ENCODE measurements at regions not wholly inside any gene's neighbourhood (a gene's known extent, or its start where the extent isn't known, plus 50 kb on each side); places are given as distances from the start of the nearest gene placed in this dataset.

DNA sequence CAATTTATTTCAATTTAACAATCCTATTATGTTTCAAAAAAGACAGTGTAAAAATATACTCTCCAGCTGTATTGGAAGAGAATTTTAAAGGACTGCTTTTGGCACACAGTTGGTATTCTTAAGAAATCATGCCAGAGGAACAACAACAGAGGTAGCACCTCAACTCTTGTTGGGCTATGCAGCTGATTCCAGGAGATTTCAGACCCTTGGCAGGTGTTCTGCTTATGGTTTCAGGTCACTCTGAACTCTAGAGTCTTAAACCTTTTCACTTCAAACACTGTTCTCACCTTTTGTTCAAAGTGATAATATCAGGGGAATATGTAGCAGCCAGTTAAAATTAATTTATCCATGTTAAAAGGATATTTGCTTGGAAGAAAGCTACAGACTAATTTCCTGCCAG lies 160.1 kb downstream of the PFKFB3 start:
- no peak overlapping the region for H3K9ac ChIP-seq (replicated peaks; ENCODE audit: extremely low read depth, insufficient read depth, low read length)
- no peak overlapping the region for H3K27ac ChIP-seq (ENCODE audit: insufficient read depth, low read depth, low read length)
- no peaks in the 10 kb centered on the region for H3K4me1 ChIP-seq (ENCODE audit: control insufficient read depth, extremely low read depth, insufficient read depth, low read length)
- H3K4me3 ChIP-seq (replicated peaks in 1 of 3; ENCODE audit: insufficient read depth in 1 of 3, low read depth in 1 of 3, low read length in 3 of 3) = no peak overlapping the region
- CTCF ChIA-PET = interaction anchor here (1.3 kb wide), 1 partner anchor 39 kb away, joined by 3 read pairs; no protein-coding TSS in a partner anchor
- H3K36me3 ChIP-seq (ENCODE audit: control insufficient read depth in 2 of 2, extremely low read depth in 1 of 2, insufficient read depth in 2 of 2, low read length in 2 of 2) = no peaks in the 10 kb centered on the region
- H3K9me3 ChIP-seq (replicated peaks; ENCODE audit: control insufficient read depth, insufficient read depth, low read length) = no peaks in the 10 kb centered on the region
- FAIRE-seq (no peak), DNase-seq (ENCODE audit: low read depth, low spot score) (no peak)
- POLR2A ChIA-PET = no interaction called here
- dilution Hi-C loops (cut with MboI; ENCODE audit: extremely low pct_ligation_motif_present, low sequenced_read_pairs) = no loop called here
- H2AFZ ChIP-seq (ENCODE audit: low read depth, low read length) = no peak overlapping the region
- no peaks in the 10 kb centered on the region for H3K9me1 ChIP-seq (replicated peaks; ENCODE audit: control insufficient read depth, extremely low read depth, insufficient read depth, low read length)
- no peaks in the 10 kb centered on the region for H3K79me2 ChIP-seq (ENCODE audit: control insufficient read depth, insufficient read depth, low read length)
- intact Hi-C loops (cut with micrococcal nuclease) = no loop called here
- no peak overlapping the region for H3K4me2 ChIP-seq (ENCODE audit: insufficient read depth, low read length)
- TF ChIP-seq, protein P1, sequence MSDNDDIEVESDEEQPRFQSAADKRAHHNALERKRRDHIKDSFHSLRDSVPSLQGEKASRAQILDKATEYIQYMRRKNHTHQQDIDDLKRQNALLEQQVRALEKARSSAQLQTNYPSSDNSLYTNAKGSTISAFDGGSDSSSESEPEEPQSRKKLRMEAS (IDR thresholded peaks at IDR 0.05; ENCODE audit: insufficient read depth, insufficient read length) = no peak
- no peak for TF ChIP-seq JUN (IDR thresholded peaks at IDR 0.05; ENCODE audit: borderline replicate concordance, insufficient read depth, insufficient read length, low read depth)
- TF ChIP-seq MYC (IDR thresholded peaks at IDR 0.05; ENCODE audit: low read depth, low read length) = no peak
- no peak for TF ChIP-seq EZH2 (IDR thresholded peaks at IDR 0.05; ENCODE audit: borderline replicate concordance, low read depth, low read length, severe bottlenecking)
- TF ChIP-seq GATA2 (IDR thresholded peaks at IDR 0.05; ENCODE audit: insufficient read depth, insufficient read length, low read depth, low read length) = no peak
- no peak for TF ChIP-seq POLR2A (IDR thresholded peaks at IDR 0.05; ENCODE audit: low read depth, low read length)
- TF ChIP-seq, protein P2, sequence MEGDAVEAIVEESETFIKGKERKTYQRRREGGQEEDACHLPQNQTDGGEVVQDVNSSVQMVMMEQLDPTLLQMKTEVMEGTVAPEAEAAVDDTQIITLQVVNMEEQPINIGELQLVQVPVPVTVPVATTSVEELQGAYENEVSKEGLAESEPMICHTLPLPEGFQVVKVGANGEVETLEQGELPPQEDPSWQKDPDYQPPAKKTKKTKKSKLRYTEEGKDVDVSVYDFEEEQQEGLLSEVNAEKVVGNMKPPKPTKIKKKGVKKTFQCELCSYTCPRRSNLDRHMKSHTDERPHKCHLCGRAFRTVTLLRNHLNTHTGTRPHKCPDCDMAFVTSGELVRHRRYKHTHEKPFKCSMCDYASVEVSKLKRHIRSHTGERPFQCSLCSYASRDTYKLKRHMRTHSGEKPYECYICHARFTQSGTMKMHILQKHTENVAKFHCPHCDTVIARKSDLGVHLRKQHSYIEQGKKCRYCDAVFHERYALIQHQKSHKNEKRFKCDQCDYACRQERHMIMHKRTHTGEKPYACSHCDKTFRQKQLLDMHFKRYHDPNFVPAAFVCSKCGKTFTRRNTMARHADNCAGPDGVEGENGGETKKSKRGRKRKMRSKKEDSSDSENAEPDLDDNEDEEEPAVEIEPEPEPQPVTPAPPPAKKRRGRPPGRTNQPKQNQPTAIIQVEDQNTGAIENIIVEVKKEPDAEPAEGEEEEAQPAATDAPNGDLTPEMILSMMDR (IDR thresholded peaks at IDR 0.05; ENCODE audit: extremely low read depth in 1 of 2, insufficient read depth in 1 of 2, low read depth in 1 of 2, low read length in 2 of 2) = no peak
- no peak for TF ChIP-seq POLR2AphosphoS5 (IDR thresholded peaks at IDR 0.05; ENCODE audit: insufficient read depth, low read depth, low read length)
- TF ChIP-seq FOS (IDR thresholded peaks at IDR 0.05; ENCODE audit: borderline replicate concordance, insufficient read depth, low read length) = no peak
- no peaks in the 10 kb centered on the region for H4K20me1 ChIP-seq (replicated peaks; ENCODE audit: control insufficient read depth, extremely low read depth, insufficient read depth, low read length)
- H3K27me3 ChIP-seq (ENCODE audit: control insufficient read depth in 2 of 2, insufficient read depth in 2 of 2, low read length in 2 of 2) = peaks cover 0 to 8% of the 10 kb centered on the region in 2 experiments
- no TSS peak for BruUV-seq (replicated peaks)

All from endothelial cell of umbilical vein (primary cell).